CD4-positive, alpha-beta T cell treated with Interleukin-4 for 4 hours (primary cell): ENCODE measurements at regions not wholly inside any gene's neighbourhood (a gene's known extent, or its start where the extent isn't known, plus 50 kb on each side); places are given as distances from the start of the nearest gene placed in this dataset.

Experiments
- DNase-seq: peaks from one replicate; pipeline ENCODE4 v3.0.0-alpha.2; 2020

DNA sequence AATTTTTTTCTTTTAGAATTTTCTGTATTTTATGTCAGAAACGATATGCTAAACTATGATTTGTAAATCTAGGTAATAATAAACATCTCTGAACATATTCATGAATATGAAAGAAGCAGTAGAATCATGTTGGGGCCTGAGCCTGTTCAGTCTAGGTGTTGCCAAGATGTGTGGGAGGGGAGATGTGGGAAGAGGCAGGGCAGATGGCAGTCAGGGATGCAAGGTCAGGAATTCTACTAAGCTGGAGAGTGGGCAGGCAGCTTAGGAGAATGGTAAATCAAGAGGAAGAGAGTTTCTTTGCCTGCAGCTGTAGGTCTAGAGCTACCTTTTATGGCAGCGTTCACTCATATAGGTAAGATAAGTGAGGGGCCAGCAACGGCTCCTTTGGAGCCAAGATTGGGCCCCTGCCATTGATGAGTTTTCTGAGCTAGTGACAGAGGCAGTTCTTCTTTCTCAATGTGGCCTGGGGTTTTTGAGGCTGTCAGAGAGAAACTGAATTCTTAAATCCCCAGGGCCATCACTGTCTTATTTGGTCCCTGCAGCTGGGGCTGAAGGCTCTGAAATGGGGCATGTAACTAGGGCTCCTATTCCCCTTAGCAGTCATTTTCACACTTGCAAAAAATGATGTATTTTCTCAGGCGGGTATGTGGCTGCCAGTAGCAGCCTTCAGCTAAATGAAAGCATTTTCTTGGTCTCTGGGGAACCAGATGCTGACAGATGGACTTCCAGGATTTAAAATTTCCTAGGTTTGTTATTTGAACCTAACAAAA is 232.8 kb downstream of the PIK3C3 start:
- DNase-seq = no peak

DNA sequence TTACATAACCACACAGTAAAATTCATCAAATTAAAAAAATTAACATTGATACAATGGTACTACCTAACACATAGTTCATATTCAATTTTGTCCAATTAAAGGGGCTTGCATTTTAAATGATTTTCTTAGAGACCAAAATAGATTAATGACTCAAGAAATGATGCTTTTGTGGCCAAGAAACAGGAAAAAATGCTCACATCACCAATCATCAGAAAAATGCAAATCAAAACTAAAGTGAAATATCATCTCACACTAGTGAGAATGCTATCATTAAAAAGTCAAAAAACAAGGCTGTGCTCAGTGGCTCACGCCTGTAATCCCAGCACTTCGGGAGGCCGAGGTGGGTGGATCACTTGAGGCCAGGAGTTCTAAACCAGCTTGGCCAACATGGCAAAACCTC is 235.6 kb downstream of the PIK3C3 start:
- no peak for DNase-seq

DNA sequence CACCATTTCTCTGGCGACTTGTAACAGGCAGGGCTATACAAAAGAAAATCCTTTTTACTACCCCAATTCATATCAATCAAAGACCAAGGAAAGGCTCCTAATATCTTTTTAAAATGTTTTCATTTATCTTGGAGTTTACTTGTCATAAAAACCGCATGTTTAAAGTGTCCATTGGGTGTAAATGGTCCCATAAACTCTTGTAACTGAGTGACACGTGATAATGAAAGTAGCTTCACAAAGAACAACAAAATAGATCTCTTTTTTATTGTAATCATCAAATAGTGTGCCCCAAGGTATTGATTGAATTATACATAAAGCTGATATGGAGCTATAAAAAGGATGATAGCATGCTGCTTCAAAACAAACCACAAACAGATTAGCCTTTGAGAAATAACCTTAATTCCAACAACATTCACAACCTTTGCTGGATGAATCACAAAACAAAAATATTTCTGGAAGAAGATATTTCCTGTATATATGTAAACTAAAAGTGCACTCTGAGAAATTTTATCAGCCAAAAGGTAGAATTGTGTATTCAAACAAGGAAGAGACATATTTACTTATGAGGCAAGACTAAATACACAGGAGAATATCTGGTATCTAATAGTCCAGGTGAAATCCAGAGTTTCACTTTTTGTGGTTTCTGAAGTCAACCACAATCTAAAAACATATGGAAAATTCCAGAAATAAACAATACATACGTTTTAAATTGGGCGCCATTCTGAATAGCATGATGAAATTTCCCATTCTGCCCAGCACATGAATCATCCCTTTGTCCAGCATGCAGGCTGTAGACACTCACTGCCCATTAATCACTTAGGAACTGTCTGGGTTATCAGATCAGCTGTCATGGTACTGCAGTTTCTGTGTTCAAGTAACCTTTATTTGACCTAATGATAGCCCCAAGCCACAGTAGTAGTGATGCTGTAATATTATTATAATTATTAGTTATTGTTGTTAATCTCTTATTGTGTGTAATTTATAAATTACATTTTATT is 237.5 kb downstream of the PIK3C3 start:
- no peak for DNase-seq

DNA sequence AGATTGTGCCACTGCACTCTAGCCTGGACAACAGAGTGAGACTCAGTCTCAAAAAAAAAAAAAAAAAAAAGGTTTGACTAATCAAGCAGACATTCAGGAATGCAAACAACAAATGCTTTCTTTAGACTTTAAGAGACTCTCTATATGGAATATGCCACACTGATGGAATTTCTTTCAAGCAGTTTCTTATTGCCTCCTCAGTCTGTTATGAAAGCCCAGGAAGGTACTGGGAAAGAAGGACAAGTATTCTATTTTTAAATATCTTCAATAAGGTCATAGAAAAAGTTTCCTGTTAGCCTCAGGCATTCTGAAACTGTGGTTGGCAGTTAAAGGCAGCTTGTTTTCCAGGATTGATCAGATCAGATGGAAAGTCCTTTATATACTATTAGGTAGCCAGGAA is 241.6 kb downstream of the PIK3C3 start:
- no peak for DNase-seq

DNA sequence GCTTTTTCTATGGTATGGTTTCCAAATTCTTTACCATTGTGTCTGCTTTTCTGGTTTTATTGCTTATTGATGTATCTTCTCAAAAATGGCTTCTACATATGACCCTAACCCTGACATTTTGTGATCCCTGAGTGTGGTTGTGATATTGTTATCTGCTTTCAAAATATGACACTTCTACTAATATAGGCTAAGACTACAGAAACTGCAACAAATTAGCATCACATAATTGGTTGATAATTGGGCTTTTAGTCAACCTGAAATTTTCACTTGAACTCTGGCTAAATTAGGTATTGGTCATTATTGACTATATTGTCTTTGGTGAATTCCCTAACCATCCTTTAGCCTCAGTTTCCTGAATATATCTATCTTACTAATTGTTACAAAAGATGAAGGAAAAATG is 246.1 kb downstream of the PIK3C3 start:
- DNase-seq = no peak

DNA sequence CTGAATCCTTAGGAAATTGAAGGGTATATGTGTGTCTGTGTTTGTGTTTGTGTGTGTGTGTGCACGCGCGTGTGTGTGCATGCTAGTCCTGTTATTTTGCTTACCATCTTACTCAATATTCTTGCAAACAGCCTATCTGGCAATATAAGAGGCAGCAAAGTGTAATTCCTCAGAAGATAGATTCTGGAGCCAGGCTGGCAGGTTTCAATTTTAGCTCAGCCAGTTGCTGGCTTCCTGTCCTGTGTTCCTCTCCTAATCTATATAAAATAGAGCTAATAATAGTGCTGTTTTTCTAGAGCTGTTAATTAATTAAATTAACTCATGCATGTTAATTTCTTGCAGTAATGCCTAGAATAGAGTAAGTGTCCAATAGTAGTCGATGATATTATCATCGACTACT is 256.2 kb downstream of the PIK3C3 start:
- DNase-seq = no peak

DNA sequence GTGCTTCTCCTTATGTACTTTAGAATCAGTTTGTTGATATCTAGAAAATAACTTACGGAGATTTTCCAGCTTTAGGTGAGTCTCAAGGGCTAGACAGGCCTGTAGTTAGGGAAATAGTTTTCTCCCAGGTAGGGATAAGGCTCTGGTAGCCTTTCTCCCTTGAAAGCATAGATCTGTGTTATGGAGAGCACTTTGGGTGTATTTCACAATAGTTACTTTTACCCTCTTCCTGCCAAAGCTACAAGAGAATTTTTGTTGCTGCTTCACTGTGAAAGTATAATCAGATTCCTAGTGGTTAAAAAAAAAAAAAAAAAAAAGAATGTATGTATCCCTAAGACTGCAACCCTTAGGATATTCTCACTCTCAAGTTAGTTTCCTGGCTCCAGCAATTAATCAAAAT is 267.5 kb downstream of the PIK3C3 start:
- no peak for DNase-seq

DNA sequence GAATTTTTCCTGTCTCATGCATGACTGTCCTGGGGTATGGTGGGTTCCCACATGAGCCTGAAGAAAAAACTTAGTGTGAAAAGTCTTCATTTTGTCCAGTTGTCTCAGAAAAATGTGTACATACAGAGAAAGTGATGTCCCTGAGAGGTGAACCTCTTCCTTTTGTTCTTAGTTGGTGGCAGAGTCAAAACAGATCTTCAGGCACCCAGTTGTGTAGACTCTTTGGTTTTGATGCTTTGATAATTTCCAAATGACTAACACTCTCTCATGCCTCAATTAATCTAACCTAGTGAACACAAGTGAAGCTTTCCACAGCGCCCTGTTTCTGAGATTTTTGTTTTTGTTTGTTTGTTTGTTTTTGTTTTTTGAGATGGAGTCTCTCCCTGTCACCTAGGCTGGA is 273.5 kb downstream of the PIK3C3 start:
- no peak for DNase-seq

DNA sequence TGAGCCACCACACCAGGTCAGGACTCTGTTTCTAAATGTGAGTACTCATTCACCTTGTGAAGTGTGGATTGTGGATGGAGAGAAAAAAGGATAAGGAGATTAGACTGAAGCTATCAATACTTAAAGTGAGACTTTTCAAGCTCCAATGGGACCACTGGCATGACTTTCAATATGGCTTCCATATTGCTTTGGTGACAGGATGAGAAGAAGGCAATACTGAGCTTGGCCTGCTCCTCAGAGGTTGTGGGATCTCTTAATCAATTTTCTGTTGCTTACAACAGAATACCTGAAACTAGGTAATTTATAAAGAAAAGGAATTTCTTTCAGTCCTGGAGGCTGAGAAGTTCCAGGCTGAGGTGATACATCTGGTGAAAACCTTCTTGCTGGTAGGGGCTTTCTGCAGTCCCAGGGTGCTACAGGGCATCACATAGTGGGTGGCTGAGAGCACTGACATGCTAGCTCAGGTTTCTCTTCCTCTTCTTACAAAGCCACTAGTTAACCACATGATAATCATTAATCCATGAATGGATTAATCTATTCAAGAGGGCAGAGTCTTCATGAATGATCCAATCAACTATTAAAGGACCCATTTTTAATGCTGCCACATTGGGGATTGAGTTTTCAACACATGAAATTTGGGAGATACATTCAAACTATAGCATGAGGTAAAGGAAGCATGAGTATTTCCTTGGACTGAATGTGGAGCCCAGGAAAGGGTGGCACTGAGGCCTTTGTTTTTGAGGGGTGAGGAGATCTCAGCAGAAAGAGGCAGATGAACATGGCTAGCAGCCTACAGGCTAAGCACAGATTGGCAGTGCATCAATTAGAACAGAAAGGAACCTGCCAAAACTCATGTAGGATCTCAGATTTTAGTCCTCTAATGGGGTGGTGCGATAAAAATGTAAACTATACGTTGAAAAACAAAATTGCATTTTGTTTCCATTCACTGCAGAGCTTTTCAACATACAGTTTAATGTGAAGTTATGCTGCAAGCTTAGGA is 274.5 kb downstream of the PIK3C3 start:
- no peak for DNase-seq

DNA sequence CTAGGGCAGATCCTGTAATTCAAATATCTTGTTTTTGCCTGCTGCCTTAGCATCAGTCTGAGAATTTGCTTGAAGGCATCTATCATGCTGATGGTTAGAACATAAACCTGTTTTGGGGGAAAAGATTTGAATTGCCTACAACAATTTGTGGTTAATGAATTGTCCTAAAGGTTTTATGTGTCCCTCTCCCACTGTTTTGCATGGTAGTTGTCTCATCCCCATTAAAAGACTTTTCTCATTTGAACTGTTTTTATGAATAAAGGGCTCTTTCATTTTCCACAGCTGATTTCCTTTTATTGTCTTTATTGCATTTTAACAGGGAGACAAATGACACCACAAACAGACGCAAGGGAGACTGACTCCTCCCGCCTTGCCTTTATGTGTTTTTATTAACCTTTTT is 275.6 kb downstream of the PIK3C3 start:
- DNase-seq = no peak

DNA sequence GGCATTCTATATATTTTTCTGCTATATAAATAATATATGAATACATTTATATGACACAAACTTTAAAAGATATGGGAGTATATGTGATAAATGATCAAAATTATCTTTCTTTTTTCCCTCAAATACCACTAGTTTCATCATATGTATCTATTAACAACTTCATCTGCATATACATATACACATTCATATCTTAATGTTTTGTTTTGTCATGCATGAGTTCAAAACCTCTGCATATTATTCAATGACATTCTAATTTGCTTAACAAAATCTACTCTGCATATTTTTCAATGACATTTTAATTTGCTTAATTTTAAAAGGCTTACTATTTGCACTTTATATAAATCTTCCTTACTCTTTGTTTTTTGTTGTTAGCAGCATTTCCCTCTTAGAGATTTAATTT is 276.2 kb downstream of the PIK3C3 start:
- DNase-seq = no peak

DNA sequence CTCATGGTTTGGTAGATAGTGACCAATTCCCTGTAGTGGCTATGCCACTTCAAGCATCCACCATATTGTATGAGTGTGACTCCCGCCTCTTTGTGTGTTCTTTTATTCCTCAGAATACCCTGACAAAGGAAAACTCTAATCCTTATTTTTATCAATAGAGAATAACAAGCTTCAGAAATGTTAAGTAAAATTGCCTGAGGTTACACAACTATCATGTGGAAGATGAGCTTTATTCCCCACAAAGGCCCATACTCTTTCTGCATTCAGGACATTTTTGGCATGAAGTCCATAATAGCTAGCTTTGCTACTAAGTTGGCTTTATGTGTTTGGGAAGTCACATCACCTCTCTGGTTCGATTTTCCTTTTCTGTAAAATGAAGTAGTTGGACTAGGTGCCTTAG is 276.8 kb downstream of the PIK3C3 start:
- no peak for DNase-seq

DNA sequence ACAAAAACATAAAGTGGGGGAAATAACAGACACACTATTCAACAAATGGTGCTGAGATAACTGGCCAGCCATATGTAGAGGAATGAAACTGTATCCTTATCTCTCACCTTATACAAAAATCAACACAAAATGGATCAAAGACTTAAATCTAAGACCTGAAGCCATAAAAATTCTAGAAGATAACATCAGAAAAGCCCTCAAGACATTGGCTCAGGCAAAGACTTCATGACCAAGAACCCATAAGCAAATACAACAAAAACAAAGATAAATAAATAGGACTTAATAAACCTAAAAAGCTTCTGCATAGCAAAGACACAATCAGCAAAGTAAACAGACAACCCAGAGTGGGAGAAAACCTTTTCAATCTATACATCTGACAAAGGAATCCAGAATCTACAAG is 278.9 kb downstream of the PIK3C3 start:
- no peak for DNase-seq

DNA sequence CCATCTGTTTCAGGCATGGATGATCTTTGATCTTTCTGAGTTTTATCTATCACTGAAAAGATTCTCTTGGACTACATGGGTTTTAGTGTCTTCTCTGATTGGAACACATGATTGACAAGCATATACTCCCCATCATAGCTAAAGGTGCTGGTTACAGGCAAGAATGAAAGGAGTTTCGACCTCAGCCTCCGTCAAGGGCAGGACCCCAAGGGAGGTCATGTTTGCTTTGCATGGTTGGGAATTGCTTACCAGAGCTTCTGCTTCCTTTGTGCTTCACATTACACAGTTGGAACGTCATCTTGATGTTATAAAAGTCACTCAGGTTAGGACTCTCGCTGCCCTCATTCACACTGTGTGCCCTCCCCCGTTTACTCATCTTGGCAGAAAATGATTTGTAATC is 287.7 kb downstream of the PIK3C3 start:
- DNase-seq = no peak

DNA sequence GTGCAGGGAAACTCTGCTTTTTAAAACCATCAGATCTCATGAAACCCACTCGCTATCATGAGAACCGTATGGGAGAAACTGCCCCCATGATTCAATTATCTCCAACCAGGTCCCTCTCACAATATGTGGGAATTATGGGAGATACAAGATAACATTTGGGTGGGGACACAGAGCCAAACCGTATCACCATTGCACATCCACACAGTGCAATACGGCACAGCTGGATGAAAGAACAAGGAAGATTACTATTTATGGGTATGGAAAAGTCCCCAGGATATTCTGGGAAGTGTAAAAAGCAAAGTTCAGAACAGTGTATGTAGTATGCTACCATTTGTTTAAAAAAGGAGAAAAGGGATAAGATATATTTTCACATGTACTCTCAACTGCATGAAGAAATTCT is 290.1 kb downstream of the PIK3C3 start:
- no peak for DNase-seq

DNA sequence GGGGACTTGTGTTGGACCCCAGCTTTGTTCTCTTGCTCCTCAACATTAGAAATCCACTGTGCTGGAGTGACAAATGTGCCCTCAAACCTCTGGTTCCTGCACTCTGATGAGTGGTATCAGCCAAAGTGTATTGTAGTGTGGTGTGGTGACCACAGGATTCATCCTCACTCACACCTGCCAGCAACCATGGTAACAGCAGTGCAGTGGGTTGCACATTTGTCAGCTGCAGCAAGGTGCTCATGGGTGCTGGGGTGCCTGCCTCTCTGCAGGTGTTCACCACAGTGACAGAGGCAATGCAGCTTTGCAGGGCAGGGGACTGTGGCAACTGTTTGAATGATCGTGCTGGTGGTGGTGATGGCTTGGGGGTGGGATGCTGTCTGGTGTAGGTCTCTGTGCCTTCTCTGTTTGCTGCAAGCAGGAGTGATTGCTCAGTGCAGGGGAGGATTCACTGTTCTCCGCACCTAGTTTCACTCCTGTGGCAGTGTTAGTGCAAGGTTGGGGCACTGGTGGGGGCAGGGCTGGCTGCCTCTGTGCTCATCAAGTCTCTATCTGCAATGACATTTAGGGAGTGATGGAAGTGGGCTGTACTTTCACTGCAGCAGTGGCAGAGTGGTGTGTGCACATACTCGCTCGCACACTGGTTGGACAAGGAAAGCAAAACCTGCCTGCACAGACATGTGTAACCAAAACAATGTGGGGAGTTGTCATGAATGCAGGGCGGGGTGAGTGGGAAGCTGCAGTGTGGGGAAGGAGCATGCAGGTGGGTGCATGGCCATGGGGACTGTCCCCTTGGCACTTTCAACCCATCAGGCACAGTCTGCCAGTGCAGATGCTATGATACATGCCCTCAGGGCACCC is 301.1 kb downstream of the PIK3C3 start:
- DNase-seq = no peak

DNA sequence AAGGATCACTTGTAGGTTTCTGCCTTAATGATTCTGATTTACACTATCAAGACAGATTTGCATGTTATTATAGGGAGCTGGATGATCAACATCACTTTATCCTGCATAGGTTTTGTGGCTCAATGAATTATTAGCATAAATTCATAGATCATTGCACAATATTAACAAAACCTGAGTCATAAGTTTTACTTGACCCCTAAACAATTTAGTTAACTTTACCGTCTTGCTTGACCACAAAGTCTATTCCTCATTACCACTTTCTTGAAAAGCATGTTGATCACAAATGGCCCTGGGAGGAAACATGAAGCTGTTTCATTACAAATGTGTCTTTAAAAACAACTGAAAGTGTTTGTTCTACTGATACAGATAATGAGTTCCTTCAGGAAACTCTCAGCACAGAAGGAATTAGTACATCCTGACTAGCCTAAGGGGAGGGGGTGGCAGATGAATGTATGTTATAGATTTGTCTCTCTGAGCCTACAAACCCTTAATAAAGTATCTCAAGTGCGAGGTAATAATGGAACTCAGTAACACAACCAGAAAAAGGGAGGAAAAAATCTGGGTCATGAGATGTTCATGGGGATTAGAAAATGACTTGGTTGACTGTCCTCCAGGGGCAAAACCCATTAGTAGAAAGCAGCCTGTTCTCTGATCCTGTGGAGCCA is 303.4 kb downstream of the PIK3C3 start:
- no peak for DNase-seq

DNA sequence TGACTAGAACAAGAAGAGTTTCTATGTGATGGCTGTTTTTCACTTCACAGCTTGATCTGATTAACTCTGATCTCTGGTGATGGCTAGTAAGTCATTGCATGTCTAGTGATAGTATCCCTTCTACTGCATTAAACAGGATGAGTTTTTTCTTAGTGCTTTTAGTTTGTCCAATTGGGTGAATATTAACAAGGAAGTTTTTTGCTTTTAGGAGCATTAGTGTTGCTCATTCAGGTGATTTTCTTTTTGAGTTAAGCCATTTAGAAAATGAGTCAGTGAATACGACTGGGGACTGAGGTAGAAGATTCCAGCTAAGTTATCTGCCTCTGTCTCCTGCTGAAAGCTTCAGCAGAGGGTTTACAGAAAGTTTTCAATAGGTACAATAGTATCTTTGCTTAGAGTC is 306.7 kb downstream of the PIK3C3 start:
- DNase-seq = no peak

DNA sequence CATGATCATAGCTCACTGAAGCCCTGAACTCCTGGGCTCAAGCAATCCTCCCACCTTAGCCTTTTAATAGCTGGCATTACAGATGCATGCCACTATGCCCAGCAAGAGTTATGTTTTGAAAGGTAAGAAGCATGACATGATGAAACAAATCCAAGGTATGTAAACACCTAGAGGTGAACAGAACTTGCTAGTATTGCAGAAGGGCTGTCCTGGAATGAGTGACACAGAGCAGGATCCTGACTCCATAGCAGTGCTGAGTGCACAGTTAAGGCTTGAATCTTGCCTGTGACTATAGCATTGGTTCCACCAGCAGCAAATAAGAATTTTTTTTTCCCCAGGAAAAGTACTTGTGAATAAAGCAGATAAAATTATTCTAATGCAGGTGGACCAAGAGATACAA is 309.5 kb downstream of the PIK3C3 start:
- no peak for DNase-seq

DNA sequence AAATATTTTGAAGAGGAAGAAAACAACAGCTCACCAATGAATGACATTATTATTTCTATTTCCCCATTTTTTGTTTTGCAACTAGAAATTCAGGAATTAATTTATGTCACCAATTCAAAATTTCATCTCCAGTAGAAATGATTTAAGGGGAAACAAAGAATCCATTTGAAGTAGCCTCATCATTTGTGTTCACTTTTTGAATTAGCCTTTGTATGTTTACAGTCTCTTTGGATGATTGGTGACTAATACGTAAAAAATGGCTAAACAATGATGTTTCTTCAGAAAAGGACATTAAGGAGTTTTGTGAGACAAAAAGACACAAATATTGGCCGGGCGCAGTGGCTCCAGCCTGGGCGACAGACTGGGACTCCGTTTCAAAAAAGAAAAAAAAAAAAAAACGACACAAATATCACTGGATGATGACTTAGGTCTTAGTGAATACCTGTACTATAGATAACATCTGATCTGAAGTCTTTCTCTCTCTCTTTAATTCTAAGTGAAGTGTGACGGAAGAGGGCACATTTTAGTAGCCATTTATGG is 313.2 kb downstream of the PIK3C3 start:
- DNase-seq = no peak

DNA sequence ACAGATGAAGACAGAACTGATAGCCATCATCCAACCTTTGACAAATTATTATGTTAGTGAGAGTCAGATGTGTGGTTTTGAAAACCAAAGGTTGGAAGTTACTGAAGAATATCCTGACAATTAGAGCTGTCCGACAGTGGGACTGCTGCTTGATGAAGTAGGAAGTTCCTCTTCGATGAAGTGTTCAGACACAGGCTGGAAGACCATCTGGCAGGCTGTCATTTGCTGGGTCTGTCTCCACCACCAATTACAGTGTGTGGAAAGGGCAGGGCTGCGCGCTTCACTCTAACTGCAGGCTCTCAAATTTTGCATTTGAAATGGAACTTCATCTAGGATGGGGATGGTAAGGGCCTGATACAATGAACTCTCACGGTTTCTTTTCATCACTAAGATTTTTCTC is 313.8 kb downstream of the PIK3C3 start:
- no peak for DNase-seq
